Sigmoid colon (tissue), 6 donors: ENCODE measurements at regions not wholly inside any gene's neighbourhood (a gene's known extent, or its start where the extent isn't known, plus 50 kb on each side); places are given as distances from the start of the nearest gene placed in this dataset.
"Not testable (repeated sequence)": the region's sequence is repeated elsewhere in the genome, so short reads cannot be mapped to it uniquely, and the experiment has no call there.

Experiments used
- DNase-seq: peaks from one replicate; pipeline ENCODE4 v3.0.0-alpha.2; 2019
- H3K27ac ChIP-seq, 4 donors: fragments of 200-600 bp; sonication (generic); one replicate each; pipeline ENCODE4 v1.5.1; 2016 to 2019; ENCODE audit warnings: mild to moderate bottlenecking in 1 of 4
- H3K27me3 ChIP-seq, 3 donors: fragments of 200-600 bp; sonication (generic); one replicate each; pipeline ENCODE4 v1.5.1; 2019; ENCODE audit warnings: mild to moderate bottlenecking in 1 of 3
- H3K36me3 ChIP-seq, 4 donors: fragments of 200-600 bp; sonication (generic); one replicate each; pipeline ENCODE4 v1.5.1; 2016 to 2019
- H3K4me1 ChIP-seq, 4 donors: fragments of 200-600 bp; sonication (generic); one replicate each; pipeline ENCODE4 v1.5.1; 2017 to 2019
- H3K4me3 ChIP-seq, 4 donors: fragments of 200-600 bp; sonication (generic); one replicate each; pipeline ENCODE4 v1.5.1; 2017 to 2019; ENCODE audit warnings: mild to moderate bottlenecking in 2 of 4, moderate library complexity in 1 of 4
- H3K9me3 ChIP-seq, 4 donors: fragments of 200-600 bp in 3 of 4; sonication (generic) in 3 of 4; one replicate each; pipeline versions ENCODE4 v1.5.1 to v1.6.1; 2013 to 2019
- CTCF ChIP-seq, 4 experiments: fragments of 450-650 bp in 3 of 4; fragments of 200-600 bp in 1 of 4; IDR thresholded peaks; one replicate each; pipeline ENCODE4 v1.5.1; 2016 to 2019; ENCODE audit warnings: antibody characterized with exemption in 4 of 4, mild to moderate bottlenecking in 3 of 4, moderate library complexity in 2 of 4
- EP300 ChIP-seq, 4 donors: sonication (generic); formaldehyde crosslinking; IDR thresholded peaks; one replicate each; pipeline ENCODE4 v1.6.1; 2017; ENCODE audit warnings: antibody characterized with exemption in 4 of 4
- POLR2A ChIP-seq, 2 donors: fragments of 450-650 bp; IDR thresholded peaks; one replicate each; pipeline ENCODE4 v1.6.1; 2016; ENCODE audit warnings: antibody characterized with exemption in 2 of 2, mild to moderate bottlenecking in 2 of 2, moderate library complexity in 2 of 2
- POLR2AphosphoS5 ChIP-seq, 4 donors: sonication (generic); formaldehyde crosslinking; IDR thresholded peaks; one replicate each; pipeline ENCODE4 v1.6.1; 2017; ENCODE audit warnings: antibody characterized with exemption in 4 of 4
- WGBS, 2 donors: extraction: QIAGEN DNeasy Blood & Tissue Kit; methylation state at CpG; one replicate each; pipeline ENCODE4 v1.1.7; 2013; 5-methylcytosine and 5-hydroxymethylcytosine counted together
- intact Hi-C: fragments of 100-400 bp; cut with DNase I; formaldehyde crosslinking; loops from one replicate; pipeline ENCODE4 v1.15.1; 2023
- donor health status: healthy with polysubstance abuse.
- donor health status: healthy.

- intact Hi-C loops = no loop called here
- Histone ChIP-seq H3K4me3 (no peak overlapping the region), H3K36me3 (no peaks in the 10 kb centered on the region), H3K9me3 (no peaks in the 10 kb centered on the region), H3K27me3 (no peaks in the 10 kb centered on the region), H3K27ac (no peak overlapping the region), H3K4me1 (peaks cover 0 to 10% (median 9%) of the 10 kb centered on the region in 4 donors)
- DNase-seq = no peak
- no peak for TF ChIP-seq CTCF (IDR thresholded peaks at IDR 0.05)
- 62 to 72% methylated on average over 1 of the region's 1 CpG for WGBS, 2 donors
These were observed 129.2 kb upstream of the TNPO1 start for GRCh38 chr5:72687288-72687687.

GRCh38 chr5:72682561-72682960 is 133.9 kb upstream of the TNPO1 start:
- no peaks in the 10 kb centered on the region for H3K4me1 ChIP-seq
- no peak for DNase-seq
- no peaks in the 10 kb centered on the region for H3K9me3 ChIP-seq
- TF ChIP-seq EP300 (IDR thresholded peaks at IDR 0.05) = no peak
- no peak for TF ChIP-seq CTCF (IDR thresholded peaks at IDR 0.05)
- no peak for TF ChIP-seq POLR2A (IDR thresholded peaks at IDR 0.05)
- TF ChIP-seq POLR2AphosphoS5 (IDR thresholded peaks at IDR 0.05) = no peak
- no peak overlapping the region for H3K27ac ChIP-seq
- H3K27me3 ChIP-seq = no peaks in the 10 kb centered on the region
- 94% methylated on average over 2 of the region's 2 CpGs for WGBS, 2 donors
- no peaks in the 10 kb centered on the region for H3K36me3 ChIP-seq
- intact Hi-C loops = no loop called here
- H3K4me3 ChIP-seq = no peak overlapping the region

GRCh38 chr5:72681781-72682180 is 134.7 kb upstream of the TNPO1 start:
- WGBS, 2 donors = 79 to 85% methylated on average over 3 of the region's 3 CpGs
- H3K27me3 ChIP-seq = no peaks in the 10 kb centered on the region
- intact Hi-C loops = no loop called here
- H3K4me3 ChIP-seq = no peak overlapping the region
- no peak for TF ChIP-seq POLR2A (IDR thresholded peaks at IDR 0.05)
- TF ChIP-seq CTCF (IDR thresholded peaks at IDR 0.05) = no peak
- no peak for TF ChIP-seq POLR2AphosphoS5 (IDR thresholded peaks at IDR 0.05)
- TF ChIP-seq EP300 (IDR thresholded peaks at IDR 0.05) = no peak
- H3K36me3 ChIP-seq = no peaks in the 10 kb centered on the region
- no peaks in the 10 kb centered on the region for H3K4me1 ChIP-seq
- no peak for DNase-seq
- no peaks in the 10 kb centered on the region for H3K9me3 ChIP-seq
- H3K27ac ChIP-seq = no peak overlapping the region

- H3K4me3 ChIP-seq = no peak overlapping the region
- no peaks in the 10 kb centered on the region for H3K27me3 ChIP-seq
- no peaks in the 10 kb centered on the region for H3K4me1 ChIP-seq
- WGBS, 2 donors = 58 to 66% methylated on average over 1 of the region's 1 CpG
- no peak for TF ChIP-seq POLR2A (IDR thresholded peaks at IDR 0.05)
- TF ChIP-seq POLR2AphosphoS5 (IDR thresholded peaks at IDR 0.05) = no peak
- no peak for TF ChIP-seq CTCF (IDR thresholded peaks at IDR 0.05)
- no peak for TF ChIP-seq EP300 (IDR thresholded peaks at IDR 0.05)
- peaks cover 0 to 4% (median 0%) of the 10 kb centered on the region in 4 donors for H3K9me3 ChIP-seq
- H3K27ac ChIP-seq = no peak overlapping the region
- DNase-seq = no peak
- H3K36me3 ChIP-seq = no peaks in the 10 kb centered on the region
- intact Hi-C loops = no loop called here
These were observed 139.0 kb upstream of the TNPO1 start for GRCh38 chr5:72677447-72677846.

GRCh38 chr5:72676831-72677230 is 139.6 kb upstream of the TNPO1 start:
- H3K27me3 ChIP-seq, H3K27ac ChIP-seq, H3K9me3 ChIP-seq, intact Hi-C loops, DNase-seq, H3K4me1 ChIP-seq, H3K4me3 ChIP-seq, H3K36me3 ChIP-seq: not testable (repeated sequence)
- 91 to 94% methylated on average over 8 of the region's 8 CpGs for WGBS, 2 donors
